ENCODE measurements at regions not wholly inside any gene's neighbourhood (a gene's known extent, or its start where the extent isn't known, plus 50 kb on each side); places are given as distances from the start of the nearest gene placed in this dataset.

GRCh38 chr11:70721006-70721405 is 322.7 kb downstream of the CTTN start:
- Histone ChIP-seq H4K20me1 (ENCODE audit: insufficient read depth, low read length) (peaks cover 3% of the 10 kb centered on the region), H3K4me1 (ENCODE audit: insufficient read depth, low read length) (no peaks in the 10 kb centered on the region), H3K79me2 (ENCODE audit: insufficient read depth, low read length) (no peaks in the 10 kb centered on the region), H3K4me3 (ENCODE audit: insufficient read depth, low read length) (no peak overlapping the region), H2AFZ (ENCODE audit: low read length) (no peak overlapping the region), H3K4me2 (ENCODE audit: insufficient read depth, low read length) (no peak overlapping the region), H3K27ac (ENCODE audit: low read depth, low read length) (no peak overlapping the region), H3K36me3 (ENCODE audit: insufficient read depth, low read length) (no peaks in the 10 kb centered on the region), H3K27me3 (ENCODE audit: insufficient read depth, low read length) (peaks cover 34% of the 10 kb centered on the region), H3K9me3 (ENCODE audit: low read depth, low read length) (no peaks in the 10 kb centered on the region)
- peak; percentile 17 for DNase-seq (ENCODE audit: insufficient read length, low spot score, missing footprints)
- no peak for TF ChIP-seq CTCF (IDR thresholded peaks at IDR 0.05; ENCODE audit: extremely low read depth, low read depth, low read length)

- Histone ChIP-seq H3K4me1 (ENCODE audit: insufficient read depth, low read length) (no peaks in the 10 kb centered on the region), H3K27me3 (ENCODE audit: insufficient read depth, low read length) (peaks cover 10% of the 10 kb centered on the region), H4K20me1 (ENCODE audit: insufficient read depth, low read length) (no peaks in the 10 kb centered on the region), H3K9me3 (ENCODE audit: low read depth, low read length) (peaks cover 3% of the 10 kb centered on the region), H2AFZ (ENCODE audit: low read length) (no peak overlapping the region), H3K27ac (ENCODE audit: low read depth, low read length) (no peak overlapping the region), H3K79me2 (ENCODE audit: insufficient read depth, low read length) (no peaks in the 10 kb centered on the region), H3K4me3 (ENCODE audit: insufficient read depth, low read length) (no peak overlapping the region), H3K36me3 (ENCODE audit: insufficient read depth, low read length) (no peaks in the 10 kb centered on the region), H3K4me2 (ENCODE audit: insufficient read depth, low read length) (no peak overlapping the region)
- TF ChIP-seq CTCF (IDR thresholded peaks at IDR 0.05; ENCODE audit: extremely low read depth, low read depth, low read length), result no peak
- no peak for DNase-seq (ENCODE audit: insufficient read length, low spot score, missing footprints)
Measured at GRCh38 chr11:70725278-70725677, 326.9 kb downstream of the CTTN start.

- Histone ChIP-seq H3K36me3 (ENCODE audit: insufficient read depth, low read length) (no peaks in the 10 kb centered on the region), H3K9me3 (ENCODE audit: low read depth, low read length) (peaks cover 3% of the 10 kb centered on the region), H2AFZ (ENCODE audit: low read length) (no peak overlapping the region), H3K27ac (ENCODE audit: low read depth, low read length) (no peak overlapping the region), H3K27me3 (ENCODE audit: insufficient read depth, low read length) (peaks cover 10% of the 10 kb centered on the region), H3K4me2 (ENCODE audit: insufficient read depth, low read length) (no peak overlapping the region), H3K79me2 (ENCODE audit: insufficient read depth, low read length) (no peaks in the 10 kb centered on the region), H4K20me1 (ENCODE audit: insufficient read depth, low read length) (no peaks in the 10 kb centered on the region), H3K4me3 (ENCODE audit: insufficient read depth, low read length) (no peak overlapping the region), H3K4me1 (ENCODE audit: insufficient read depth, low read length) (no peaks in the 10 kb centered on the region)
- no peak for DNase-seq (ENCODE audit: insufficient read length, low spot score, missing footprints)
- TF ChIP-seq CTCF (IDR thresholded peaks at IDR 0.05; ENCODE audit: extremely low read depth, low read depth, low read length), result no peak
Measured at GRCh38 chr11:70725739-70726138, 327.4 kb downstream of the CTTN start.

- Histone ChIP-seq H3K27me3 (ENCODE audit: insufficient read depth, low read length) (peaks cover 9% of the 10 kb centered on the region), H4K20me1 (ENCODE audit: insufficient read depth, low read length) (no peaks in the 10 kb centered on the region), H3K9me3 (ENCODE audit: low read depth, low read length) (peaks cover 3% of the 10 kb centered on the region), H3K4me2 (ENCODE audit: insufficient read depth, low read length) (no peak overlapping the region), H3K79me2 (ENCODE audit: insufficient read depth, low read length) (no peaks in the 10 kb centered on the region), H2AFZ (ENCODE audit: low read length) (no peak overlapping the region), H3K4me1 (ENCODE audit: insufficient read depth, low read length) (no peaks in the 10 kb centered on the region), H3K27ac (ENCODE audit: low read depth, low read length) (no peak overlapping the region), H3K4me3 (ENCODE audit: insufficient read depth, low read length) (no peak overlapping the region), H3K36me3 (ENCODE audit: insufficient read depth, low read length) (no peaks in the 10 kb centered on the region)
- DNase-seq (ENCODE audit: insufficient read length, low spot score, missing footprints), result no peak
- TF ChIP-seq CTCF (IDR thresholded peaks at IDR 0.05; ENCODE audit: extremely low read depth, low read depth, low read length), result no peak
Measured at GRCh38 chr11:70727021-70727420, 328.7 kb downstream of the CTTN start.

Measured in osteoblast (primary cell).